HG02981 (cell line): ENCODE measurements at regions not wholly inside any gene's neighbourhood (a gene's known extent, or its start where the extent isn't known, plus 50 kb on each side); places are given as distances from the start of the nearest gene placed in this dataset.

ENCODE experiments used
- ATAC-seq: cut with Tn5 transposase; IDR thresholded peaks from one replicate; pipeline ENCODE4 v1.9.1; 2021; ENCODE audit warnings: mild to moderate bottlenecking, moderate library complexity; ENCODE audit not compliant: unreplicated experiment

- no peak for ATAC-seq
These were observed 93.8 kb upstream of the CLMN start for GRCh38 chr14:95413289-95414215.

- ATAC-seq: no peak
These were observed 91.1 kb upstream of the CLMN start for GRCh38 chr14:95410838-95411237.

- ATAC-seq: no peak
These were observed 90.0 kb upstream of the CLMN start for GRCh38 chr14:95409477-95410272.

- no peak for ATAC-seq
These were observed 89.2 kb upstream of the CLMN start for GRCh38 chr14:95408731-95409476.

DNA sequence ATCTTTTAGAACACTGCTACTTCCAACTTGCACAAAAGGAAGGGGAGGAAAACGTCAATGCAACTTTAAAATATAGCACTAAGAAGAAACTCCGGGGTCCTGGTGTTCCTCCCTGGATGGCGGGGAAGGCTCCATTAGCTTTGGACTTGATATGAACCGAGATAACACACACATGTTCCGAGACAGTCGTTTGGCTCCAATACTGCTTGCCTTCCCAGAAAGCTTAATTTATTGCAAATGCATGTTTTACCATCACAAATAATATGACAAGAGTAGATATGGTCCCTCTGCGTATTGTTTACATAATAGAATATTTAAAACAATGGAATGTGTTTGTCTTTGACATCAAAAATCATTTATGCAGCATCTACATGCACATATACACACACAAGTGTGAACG, 87.6 kb upstream of the CLMN start:
- ATAC-seq: no peak

DNA sequence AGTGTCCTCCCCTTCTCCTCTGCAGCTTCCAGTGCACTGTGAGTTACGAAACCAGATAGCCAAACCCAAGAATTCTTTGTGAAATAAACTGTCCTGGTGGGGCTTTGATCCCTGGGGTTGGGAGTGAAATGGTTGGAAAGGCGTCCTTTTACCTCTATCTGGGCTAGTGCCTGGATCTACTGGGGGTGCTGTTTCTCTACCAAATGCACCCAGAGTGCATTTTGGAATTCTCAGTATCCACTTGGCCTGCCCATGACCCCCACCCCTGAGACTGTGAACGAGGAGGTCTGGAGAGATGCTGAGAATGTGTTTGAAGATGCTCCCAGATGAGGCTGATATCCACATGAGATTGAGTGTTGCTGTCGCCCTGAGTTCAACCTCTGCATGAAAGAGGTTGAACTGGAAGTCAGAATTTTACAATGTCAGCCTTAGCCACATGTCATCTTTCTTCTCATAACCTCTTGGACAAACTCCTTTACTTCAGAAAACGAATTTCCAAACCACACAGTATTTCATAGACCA, 87.1 kb upstream of the CLMN start:
- no peak for ATAC-seq

- no peak for ATAC-seq
These were observed 84.9 kb upstream of the CLMN start for GRCh38 chr14:95404583-95404982.

GRCh38 chr14:95402578-95402977, 82.9 kb upstream of the CLMN start:
- no peak for ATAC-seq

DNA sequence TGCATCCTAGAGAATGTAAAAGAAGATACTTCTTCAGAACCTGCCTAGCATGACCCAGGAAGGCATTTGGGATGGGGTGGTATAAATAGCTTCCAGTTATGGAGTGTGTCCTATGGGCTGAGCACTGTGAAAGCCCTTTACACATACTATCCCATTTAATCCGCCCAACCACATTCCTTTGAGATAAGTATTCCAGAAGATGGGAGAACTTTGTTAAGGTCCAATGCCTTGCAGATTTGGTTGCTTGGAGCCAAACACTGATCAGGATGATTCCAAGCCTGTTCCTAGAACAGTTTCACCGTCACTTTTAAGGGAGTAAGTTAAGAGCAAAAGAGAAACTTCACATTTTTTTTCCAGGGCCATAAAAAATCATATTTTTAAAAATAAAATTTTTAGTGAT, 82.5 kb upstream of the CLMN start:
- ATAC-seq: no peak

DNA sequence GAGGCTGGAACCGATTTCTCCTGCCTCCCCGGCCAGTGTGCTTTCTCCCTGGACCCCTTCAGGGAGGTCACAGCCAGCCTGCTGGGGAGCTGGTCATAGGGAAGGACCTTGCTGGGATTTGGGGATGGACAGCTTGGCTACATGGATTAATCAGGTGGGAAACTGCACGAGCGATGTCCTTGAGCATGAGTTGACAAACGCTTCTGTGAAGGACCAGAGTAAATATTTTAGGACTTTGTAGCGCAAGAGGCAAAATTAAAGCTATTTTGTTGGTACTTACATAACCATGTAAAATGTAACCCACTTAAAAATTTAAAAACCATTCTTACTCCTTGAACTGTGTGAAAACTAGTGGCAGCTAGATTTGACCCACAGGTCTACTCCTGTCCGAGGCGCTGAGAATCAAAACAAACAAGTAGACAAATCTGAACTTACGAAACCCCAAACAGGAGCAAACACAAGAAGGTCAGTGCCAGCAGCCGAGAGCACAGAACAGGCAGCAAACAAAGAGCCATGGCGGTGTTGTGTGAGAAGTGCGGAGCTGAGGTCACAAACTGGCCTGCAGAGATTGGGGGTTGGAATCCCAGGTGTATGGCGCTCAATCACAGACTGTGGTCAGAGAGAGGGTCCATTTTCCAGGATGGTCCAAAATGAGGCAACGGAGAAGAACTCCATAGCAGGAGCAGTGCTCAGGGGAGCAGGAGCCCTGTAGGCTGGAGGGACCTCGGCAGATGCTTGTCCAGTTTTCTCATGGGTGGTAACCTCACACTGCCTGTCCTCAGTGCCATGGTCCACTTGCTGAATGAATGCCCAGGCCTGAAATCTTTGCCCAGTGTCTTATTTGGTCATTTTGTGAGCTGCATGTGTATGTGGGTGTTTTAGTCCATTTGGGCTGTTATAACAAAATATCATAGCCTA, 79.2 kb upstream of the CLMN start:
- no peak for ATAC-seq

GRCh38 chr14:95397325-95397724, 77.6 kb upstream of the CLMN start:
- no peak for ATAC-seq

DNA sequence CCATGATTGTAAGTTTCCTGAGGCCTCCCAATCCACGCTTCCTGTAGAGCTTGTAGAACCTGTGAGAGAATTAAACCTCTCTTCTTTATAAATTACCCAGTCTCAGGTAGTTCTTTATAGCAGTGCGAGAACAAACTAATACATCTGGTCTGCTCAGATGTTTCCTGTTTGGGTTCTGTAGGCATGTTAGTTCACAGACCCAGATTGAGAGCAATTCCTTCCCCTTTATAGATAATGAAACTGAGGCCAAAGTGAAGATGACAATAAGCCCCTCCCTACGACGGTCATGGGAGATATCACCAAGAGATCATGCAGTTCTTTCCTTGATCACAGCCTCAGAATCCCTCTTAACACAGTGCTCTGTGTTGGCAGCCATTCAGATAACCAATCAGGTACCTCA, 76.5 kb upstream of the CLMN start:
- no peak for ATAC-seq

- ATAC-seq: no peak
These were observed 75.5 kb upstream of the CLMN start for GRCh38 chr14:95395098-95395737.

- no peak for ATAC-seq
These were observed 74.8 kb upstream of the CLMN start for GRCh38 chr14:95394297-95395097.

- no peak for ATAC-seq
These were observed 73.1 kb upstream of the CLMN start for GRCh38 chr14:95392841-95393240.

GRCh38 chr14:95391331-95391730, 71.6 kb upstream of the CLMN start:
- no peak for ATAC-seq

- ATAC-seq: no peak
These were observed 69.8 kb upstream of the CLMN start for GRCh38 chr14:95389471-95390011.

GRCh38 chr14:95388699-95389098, 69.0 kb upstream of the CLMN start:
- no peak for ATAC-seq
